Stimulated activated CD4-positive, alpha-beta T cell treated with anti-CD3 and anti-CD28 coated beads, Interleukin-15, amount 100 ng/mL, for 48 hours (primary cell): ENCODE measurements at regions not wholly inside any gene's neighbourhood (a gene's known extent, or its start where the extent isn't known, plus 50 kb on each side); places are given as distances from the start of the nearest gene placed in this dataset.
"Not testable (repeated sequence)": the region's sequence is repeated elsewhere in the genome, so short reads cannot be mapped to it uniquely, and the experiment has no call there.

Source experiments
- DNase-seq, 2 donors: peaks; one replicate each; pipeline ENCODE4 v3.0.0-alpha.2; 2020; ENCODE audit warnings: low read depth in 2 of 2

GRCh38 chr11:45000918-45001317 lies 50.2 kb upstream of the TP53I11 start:
- no peak for DNase-seq

GRCh38 chr11:45001466-45002165 lies 50.9 kb upstream of the TP53I11 start:
- DNase-seq = no peak

GRCh38 chr11:45005106-45005505 lies 54.4 kb upstream of the TP53I11 start:
- DNase-seq = no peak

- DNase-seq = no peak
Measured at GRCh38 chr11:45007011-45007410, 56.3 kb upstream of the TP53I11 start.

GRCh38 chr11:45015983-45016382 lies 65.3 kb upstream of the TP53I11 start:
- DNase-seq = not testable (repeated sequence)

- DNase-seq = not testable (repeated sequence)
Measured at GRCh38 chr11:45016446-45016845, 65.8 kb upstream of the TP53I11 start.

- no peak for DNase-seq
Measured at GRCh38 chr11:45017329-45017728, 66.6 kb upstream of the TP53I11 start.

GRCh38 chr11:45021001-45021400 lies 70.3 kb upstream of the TP53I11 start:
- DNase-seq = no peak

- DNase-seq = no peak
Measured at GRCh38 chr11:45021692-45022141, 71.0 kb upstream of the TP53I11 start.

GRCh38 chr11:45022294-45023064 lies 71.8 kb upstream of the TP53I11 start:
- no peak for DNase-seq

GRCh38 chr11:45023065-45023365 lies 72.3 kb upstream of the TP53I11 start:
- no peak for DNase-seq

GRCh38 chr11:45024316-45024715 lies 73.6 kb upstream of the TP53I11 start:
- DNase-seq = no peak

GRCh38 chr11:45024846-45025588 lies 74.3 kb upstream of the TP53I11 start:
- DNase-seq = no peak

GRCh38 chr11:45025716-45026492 lies 75.2 kb upstream of the TP53I11 start:
- DNase-seq = no peak

- DNase-seq = no peak
Measured at GRCh38 chr11:45026835-45027234, 76.2 kb upstream of the TP53I11 start.

- DNase-seq = no peak
Measured at GRCh38 chr11:45027312-45027711, 76.6 kb upstream of the TP53I11 start.

GRCh38 chr11:45028911-45029682 lies 78.4 kb upstream of the TP53I11 start:
- DNase-seq = no peak

GRCh38 chr11:45030778-45031177 lies 80.1 kb upstream of the TP53I11 start:
- no peak for DNase-seq

GRCh38 chr11:45031912-45032519 lies 81.3 kb upstream of the TP53I11 start:
- no peak for DNase-seq

GRCh38 chr11:45035413-45035812 lies 84.7 kb upstream of the TP53I11 start:
- DNase-seq = no peak

- no peak for DNase-seq
Measured at GRCh38 chr11:45036010-45036409, 85.3 kb upstream of the TP53I11 start.
